ENCODE measurements at regions not wholly inside any gene's neighbourhood (a gene's known extent, or its start where the extent isn't known, plus 50 kb on each side); places are given as distances from the start of the nearest gene placed in this dataset.

- CTCF ChIA-PET, result interaction anchor here (1.0 kb wide), 1 partner anchor 12 kb away, joined by 3 read pairs; no protein-coding TSS in a partner anchor
- H3K4me3 Mint-ChIP-seq, result no peak overlapping the region
- DNase-seq (peak; percentile 41), ATAC-seq (peak; percentile 71)
- intact Hi-C loops (cut with DNase I, micrococcal nuclease), result no loop called here
- H3K9me3 Mint-ChIP-seq (ENCODE audit: low read depth), result no peaks in the 10 kb centered on the region
- no peaks in the 10 kb centered on the region for H3K27me3 Mint-ChIP-seq
- H3K36me3 Mint-ChIP-seq (ENCODE audit: low read depth), result no peaks in the 10 kb centered on the region
- POLR2A ChIA-PET, result no interaction called here
- no peak overlapping the region for H3K27ac Mint-ChIP-seq
- no peaks in the 10 kb centered on the region for H3K4me1 Mint-ChIP-seq
Measured at GRCh38 chr9:71587576-71588362, 180.5 kb downstream of the CEMIP2 start.

DNA sequence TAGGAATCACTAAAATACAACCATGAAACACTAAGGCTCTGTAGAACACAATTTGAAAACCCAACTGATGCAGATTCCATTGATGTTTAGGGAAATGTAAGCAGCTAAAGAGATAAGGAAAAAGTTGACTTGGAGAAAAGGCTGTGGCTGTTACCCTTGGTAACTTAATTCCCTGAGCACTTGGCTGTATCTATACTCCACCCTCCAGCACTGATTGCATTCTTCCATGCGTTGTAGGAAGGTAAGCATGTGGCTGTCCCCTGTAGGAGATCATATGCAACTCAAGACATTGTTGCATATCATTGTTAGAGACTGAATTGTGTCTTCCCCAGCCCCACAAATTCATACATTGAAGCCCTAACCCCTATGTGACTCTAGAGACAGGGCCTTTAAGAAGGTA is 184.5 kb downstream of the CEMIP2 start:
- Mint-ChIP-seq H3K36me3 (ENCODE audit: low read depth) (no peaks in the 10 kb centered on the region), H3K4me3 (no peak overlapping the region), H3K4me1 (no peaks in the 10 kb centered on the region), H3K27me3 (no peaks in the 10 kb centered on the region), H3K9me3 (ENCODE audit: low read depth) (no peaks in the 10 kb centered on the region), H3K27ac (no peak overlapping the region)
- DNase-seq (no peak), ATAC-seq (no peak)
- ChIA-PET POLR2A (no interaction called here), CTCF (interaction anchor here (1.1 kb wide), 1 partner anchor 24 kb away, joined by 3 read pairs; no protein-coding TSS in a partner anchor)
- intact Hi-C loops (cut with DNase I, micrococcal nuclease), result no loop called here

- Mint-ChIP-seq H3K27me3 (peaks cover 4% of the 10 kb centered on the region), H3K27ac (no peak overlapping the region), H3K36me3 (ENCODE audit: low read depth) (no peaks in the 10 kb centered on the region), H3K4me3 (no peak overlapping the region), H3K4me1 (no peaks in the 10 kb centered on the region), H3K9me3 (ENCODE audit: low read depth) (no peaks in the 10 kb centered on the region)
- intact Hi-C loops (cut with DNase I, micrococcal nuclease), result no loop called here
- ChIA-PET POLR2A (no interaction called here), CTCF (no interaction called here)
- DNase-seq, result no peak
- no peak for ATAC-seq
Measured at GRCh38 chr9:71582347-71582746, 186.0 kb downstream of the CEMIP2 start.

- intact Hi-C loops (cut with DNase I, micrococcal nuclease), result no loop called here
- Mint-ChIP-seq H3K36me3 (ENCODE audit: low read depth) (no peaks in the 10 kb centered on the region), H3K4me1 (no peaks in the 10 kb centered on the region), H3K4me3 (no peak overlapping the region), H3K9me3 (ENCODE audit: low read depth) (no peaks in the 10 kb centered on the region), H3K27ac (no peak overlapping the region), H3K27me3 (peaks cover 5% of the 10 kb centered on the region)
- POLR2A ChIA-PET, result no interaction called here
- DNase-seq (no peak), ATAC-seq (no peak)
- CTCF ChIA-PET, result interaction anchor here (0.7 kb wide), 1 partner anchor 102 kb away, joined by 3 read pairs; no protein-coding TSS in a partner anchor
Measured at GRCh38 chr9:71581101-71581500, 187.2 kb downstream of the CEMIP2 start.

GRCh38 chr9:71571186-71571585 is 197.1 kb downstream of the CEMIP2 start:
- Mint-ChIP-seq H3K36me3 (ENCODE audit: low read depth) (no peaks in the 10 kb centered on the region), H3K9me3 (ENCODE audit: low read depth) (no peaks in the 10 kb centered on the region), H3K27me3 (peaks cover 7% of the 10 kb centered on the region), H3K4me3 (no peak overlapping the region), H3K4me1 (no peaks in the 10 kb centered on the region), H3K27ac (no peak overlapping the region)
- ChIA-PET CTCF (no interaction called here), POLR2A (no interaction called here)
- DNase-seq (no peak), ATAC-seq (no peak)
- intact Hi-C loops (cut with DNase I, micrococcal nuclease), result no loop called here

- Mint-ChIP-seq H3K27ac (no peak overlapping the region), H3K27me3 (peaks cover 12% of the 10 kb centered on the region), H3K36me3 (ENCODE audit: low read depth) (no peaks in the 10 kb centered on the region), H3K4me1 (no peaks in the 10 kb centered on the region), H3K9me3 (ENCODE audit: low read depth) (no peaks in the 10 kb centered on the region), H3K4me3 (no peak overlapping the region)
- CTCF ChIA-PET, result no interaction called here
- ATAC-seq (no peak), DNase-seq (no peak)
- POLR2A ChIA-PET, result no interaction called here
- intact Hi-C loops (cut with DNase I, micrococcal nuclease), result no loop called here
Measured at GRCh38 chr9:71567890-71568289, 200.4 kb downstream of the CEMIP2 start.

DNA sequence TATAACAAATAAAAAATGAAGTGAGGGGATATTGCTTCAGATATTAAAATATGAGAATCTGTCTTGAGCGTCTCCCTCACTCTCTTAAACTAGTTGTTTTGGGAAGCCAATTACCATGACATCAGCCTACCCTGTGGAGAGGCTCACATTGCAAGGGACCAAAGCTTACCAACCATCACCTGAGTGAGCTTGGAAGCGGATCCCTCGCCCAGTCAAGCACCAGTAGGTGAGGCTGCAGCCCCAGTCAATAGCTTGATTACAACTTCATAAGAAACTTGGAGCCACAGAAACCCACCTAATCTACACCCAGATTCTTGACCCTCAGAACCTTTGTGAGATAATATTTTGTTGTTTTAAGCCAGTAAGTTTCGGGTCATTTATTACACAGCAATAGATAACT is 206.2 kb downstream of the CEMIP2 start:
- H3K9me3 Mint-ChIP-seq (ENCODE audit: low read depth), result no peaks in the 10 kb centered on the region
- no peak for ATAC-seq
- no peaks in the 10 kb centered on the region for H3K4me1 Mint-ChIP-seq
- no peak for DNase-seq
- no peaks in the 10 kb centered on the region for H3K36me3 Mint-ChIP-seq (ENCODE audit: low read depth)
- ChIA-PET CTCF (interaction anchor here (1.4 to 1.6 kb wide), 2 partner anchors 9 to 10 kb away, joined by 3 read pairs; no protein-coding TSS in a partner anchor), POLR2A (no interaction called here)
- H3K27ac Mint-ChIP-seq, result no peak overlapping the region
- H3K27me3 Mint-ChIP-seq, result peaks cover 16% of the 10 kb centered on the region
- intact Hi-C loops (cut with DNase I, micrococcal nuclease), result no loop called here
- H3K4me3 Mint-ChIP-seq, result no peak overlapping the region

DNA sequence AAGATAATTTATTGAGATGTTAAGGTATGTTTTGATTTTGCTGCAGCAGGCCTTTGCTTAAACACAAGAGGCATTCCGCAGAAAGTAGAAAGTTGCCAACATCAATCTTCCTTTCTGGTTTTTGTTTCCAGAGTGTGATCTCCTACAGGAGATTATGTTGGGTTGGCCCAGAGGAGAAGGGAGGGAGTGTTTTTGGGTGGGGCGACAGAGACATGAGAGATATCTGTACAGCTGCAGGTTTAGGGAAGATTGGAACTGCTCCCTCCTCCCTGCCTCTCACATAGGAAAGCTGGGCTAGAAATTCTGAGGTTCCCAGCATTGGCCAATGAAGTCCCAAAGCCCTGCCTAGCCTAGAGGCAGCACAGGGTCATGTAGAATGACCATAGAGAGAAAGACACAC is 211.0 kb downstream of the CEMIP2 start:
- POLR2A ChIA-PET, result no interaction called here
- Mint-ChIP-seq H3K9me3 (ENCODE audit: low read depth) (no peaks in the 10 kb centered on the region), H3K4me3 (no peak overlapping the region)

GRCh38 chr9:71552480-71552879 is 215.8 kb downstream of the CEMIP2 start:
- ATAC-seq (no peak), DNase-seq (no peak)
- Mint-ChIP-seq H3K27me3 (peaks cover 21% of the 10 kb centered on the region), H3K36me3 (ENCODE audit: low read depth) (no peaks in the 10 kb centered on the region), H3K4me1 (no peaks in the 10 kb centered on the region), H3K4me3 (no peak overlapping the region), H3K9me3 (ENCODE audit: low read depth) (no peaks in the 10 kb centered on the region), H3K27ac (no peak overlapping the region)
- intact Hi-C loops (cut with DNase I, micrococcal nuclease), result loop anchor here in 1 of 2 experiments (10.0 kb wide), 1 partner anchor 258 kb away; no protein-coding TSS in a partner anchor
- POLR2A ChIA-PET, result interaction anchor here (0.5 kb wide), 1 partner anchor 37 kb away, joined by 3 read pairs; no protein-coding TSS in a partner anchor
- CTCF ChIA-PET, result interaction anchor here (1.2 to 1.7 kb wide), 2 partner anchors 9 to 14 kb away, joined by 3 to 4 read pairs; no protein-coding TSS in a partner anchor

More for the DNA sequence above, 211.0 kb downstream of the CEMIP2 start:
- Mint-ChIP-seq H3K4me1 (no peaks in the 10 kb centered on the region), H3K27ac (no peak overlapping the region), H3K27me3 (peaks cover 12% of the 10 kb centered on the region), H3K36me3 (ENCODE audit: low read depth) (no peaks in the 10 kb centered on the region)
- ATAC-seq (no peak), DNase-seq (no peak)
- intact Hi-C loops (cut with DNase I, micrococcal nuclease), result loop anchor here in 1 of 2 experiments (10.0 kb wide), 1 partner anchor 263 kb away; no protein-coding TSS in a partner anchor
- CTCF ChIA-PET, result interaction anchor here (1.0 to 1.5 kb wide), 2 partner anchors 47 to 273 kb away, joined by 3 read pairs; no protein-coding TSS in a partner anchor

- ATAC-seq, result no peak
- ChIA-PET POLR2A (no interaction called here), CTCF (no interaction called here)
- H3K9me3 Mint-ChIP-seq (ENCODE audit: low read depth), result no peaks in the 10 kb centered on the region
- intact Hi-C loops (cut with DNase I, micrococcal nuclease), result no loop called here
- H3K27ac Mint-ChIP-seq, result no peak overlapping the region
- H3K4me3 Mint-ChIP-seq, result no peak overlapping the region
- no peaks in the 10 kb centered on the region for H3K4me1 Mint-ChIP-seq
- DNase-seq, result no peak
- peaks cover 23% of the 10 kb centered on the region for H3K27me3 Mint-ChIP-seq
- no peaks in the 10 kb centered on the region for H3K36me3 Mint-ChIP-seq (ENCODE audit: low read depth)
Measured at GRCh38 chr9:71549023-71549422, 219.3 kb downstream of the CEMIP2 start.

- CTCF ChIA-PET, result no interaction called here
Measured at GRCh38 chr9:71544464-71544863, 223.8 kb downstream of the CEMIP2 start.

GRCh38 chr9:71541436-71541835 is 226.9 kb downstream of the CEMIP2 start:
- no peak overlapping the region for H3K4me3 Mint-ChIP-seq
- H3K27ac Mint-ChIP-seq, result no peak overlapping the region
- POLR2A ChIA-PET, result no interaction called here
- ATAC-seq (no peak), DNase-seq (no peak)
- no peaks in the 10 kb centered on the region for H3K9me3 Mint-ChIP-seq (ENCODE audit: low read depth)
- CTCF ChIA-PET, result no interaction called here
- no peaks in the 10 kb centered on the region for H3K36me3 Mint-ChIP-seq (ENCODE audit: low read depth)
- H3K27me3 Mint-ChIP-seq, result peaks cover 14% of the 10 kb centered on the region
- no peaks in the 10 kb centered on the region for H3K4me1 Mint-ChIP-seq
- intact Hi-C loops (cut with DNase I, micrococcal nuclease), result no loop called here

More at GRCh38 chr9:71544464-71544863, 223.8 kb downstream of the CEMIP2 start:
- Mint-ChIP-seq H3K36me3 (ENCODE audit: low read depth) (no peaks in the 10 kb centered on the region), H3K9me3 (ENCODE audit: low read depth) (no peaks in the 10 kb centered on the region), H3K27me3 (peaks cover 15% of the 10 kb centered on the region), H3K4me3 (no peak overlapping the region), H3K27ac (no peak overlapping the region), H3K4me1 (no peaks in the 10 kb centered on the region)
- POLR2A ChIA-PET, result no interaction called here
- intact Hi-C loops (cut with DNase I, micrococcal nuclease), result no loop called here
- no peak for ATAC-seq
- no peak for DNase-seq
